Endothelial cell of umbilical vein (primary cell): ENCODE measurements at regions not wholly inside any gene's neighbourhood (a gene's known extent, or its start where the extent isn't known, plus 50 kb on each side); places are given as distances from the start of the nearest gene placed in this dataset.
"Not testable (repeated sequence)": the region's sequence is repeated elsewhere in the genome, so short reads cannot be mapped to it uniquely, and the experiment has no call there.

ENCODE experiments used
- BruUV-seq: library from RNA; stranded (reverse); fragments of 400-500 nt; replicated peaks from 2 replicates; lab custom pipeline; 2021; lab: Mats Ljungman, UMichigan
- CTCF ChIA-PET: fragments of 300-600, 350-600 bp; sonication (Branson Sonifier 250); formaldehyde crosslinking; loops from one replicate; lab custom pipeline; 2021; ENCODE audit warnings: antibody characterized with exemption, inconsistent platforms; lab: Charles Lee
- POLR2A ChIA-PET: fragments of 300-600, 350-600 bp; sonication (Branson Sonifier 250); formaldehyde crosslinking; loops from one replicate; lab custom pipeline; 2021; ENCODE audit warnings: antibody characterized with exemption, inconsistent platforms; lab: Charles Lee
- DNase-seq: peaks from one replicate; pipeline ENCODE4 v3.0.0-alpha.2; 2011; ENCODE audit warnings: low read depth, low spot score
- FAIRE-seq: peaks from 2 replicates; lab custom pipeline; 2011; peaks lifted over from hg19 to GRCh38; lab: Jason Lieb, UNC
- H2AFZ ChIP-seq: 2 replicates; pipeline ENCODE4 v1.6.0; 2012; ENCODE audit warnings: low read depth, low read length, control low read depth, inconsistent platforms
- H3K27ac ChIP-seq: 2 replicates; pipeline ENCODE4 v1.5.1; 2011; ENCODE audit warnings: low read depth, mild to moderate bottlenecking, control low read depth, low read length, moderate library complexity; ENCODE audit not compliant: insufficient read depth
- H3K27me3 ChIP-seq, 2 experiments: 2 replicates each; pipeline versions ENCODE4 v1.6.0 to v1.6.1; 2011; ENCODE audit warnings: low read length in 2 of 2, mixed read lengths in 1 of 2; ENCODE audit not compliant: control insufficient read depth in 2 of 2, insufficient read depth in 2 of 2
- H3K36me3 ChIP-seq, 2 experiments: 2 replicates in 1 of 2; 3 replicates in 1 of 2; pipeline ENCODE4 v1.5.1; 2011; ENCODE audit warnings: low read length in 2 of 2, mild to moderate bottlenecking in 1 of 2, moderate library complexity in 1 of 2; ENCODE audit not compliant: control insufficient read depth in 2 of 2, insufficient read depth in 2 of 2; ENCODE audit errors: extremely low read depth in 1 of 2
- H3K4me1 ChIP-seq: 3 replicates; pipeline ENCODE4 v1.5.1; 2011; ENCODE audit warnings: mild to moderate bottlenecking, low read length; ENCODE audit not compliant: control insufficient read depth, insufficient read depth; ENCODE audit errors: extremely low read depth
- H3K4me2 ChIP-seq: 2 replicates; pipeline ENCODE4 v1.6.1; 2011; ENCODE audit warnings: low read length, control low read depth, mixed read lengths; ENCODE audit not compliant: insufficient read depth
- H3K4me3 ChIP-seq, 3 experiments: fragments of 200-600 bp in 1 of 3; sonication (generic), shearing (Covaris generic) in 1 of 3; replicated peaks in 1 of 3; 2 replicates each; pipeline ENCODE4 v1.5.1; 2011 to 2016; ENCODE audit warnings: control low read depth in 3 of 3, low read length in 3 of 3, mild to moderate bottlenecking in 2 of 3, inconsistent platforms in 1 of 3, low read depth in 1 of 3, moderate library complexity in 1 of 3; ENCODE audit not compliant: insufficient read depth in 1 of 3
- H3K79me2 ChIP-seq: 2 replicates; pipeline ENCODE4 v1.6.0; 2012; ENCODE audit warnings: low read length, inconsistent platforms; ENCODE audit not compliant: control insufficient read depth, insufficient read depth
- H3K9ac ChIP-seq: replicated peaks from 2 replicates; pipeline ENCODE3; 2011; ENCODE audit warnings: low read length, control low read depth; ENCODE audit not compliant: insufficient read depth; ENCODE audit errors: extremely low read depth
- H3K9me1 ChIP-seq: replicated peaks from 3 replicates; pipeline ENCODE4 v1.6.0; 2011; ENCODE audit warnings: mild to moderate bottlenecking, low read length; ENCODE audit not compliant: control insufficient read depth, insufficient read depth; ENCODE audit errors: extremely low read depth
- H3K9me3 ChIP-seq: replicated peaks from 2 replicates; pipeline ENCODE4 v1.5.1; 2012; ENCODE audit warnings: low read length, inconsistent platforms; ENCODE audit not compliant: control insufficient read depth, insufficient read depth
- H4K20me1 ChIP-seq: replicated peaks from 2 replicates; pipeline ENCODE3; 2011; ENCODE audit warnings: mild to moderate bottlenecking, low read length; ENCODE audit not compliant: control insufficient read depth, insufficient read depth; ENCODE audit errors: extremely low read depth
- dilution Hi-C: fragments of 300-500 bp; cut with MboI; formaldehyde crosslinking; loops from one replicate; pipeline ENCODE4 v1.15.0; 2019; ENCODE audit warnings: low sequenced_read_pairs; ENCODE audit not compliant: extremely low pct_ligation_motif_present
- intact Hi-C: fragments of 100-400 bp; cut with micrococcal nuclease; formaldehyde crosslinking; loops from one replicate; pipeline ENCODE4 v1.10.0; 2022

- H3K4me2 ChIP-seq, H3K27me3 ChIP-seq, POLR2A ChIA-PET, H3K9me3 ChIP-seq, H3K27ac ChIP-seq, H3K4me3 ChIP-seq, H3K79me2 ChIP-seq, BruUV-seq, H3K9ac ChIP-seq, H3K9me1 ChIP-seq, H3K36me3 ChIP-seq, FAIRE-seq, H2AFZ ChIP-seq, H3K4me1 ChIP-seq, DNase-seq, intact Hi-C loops, dilution Hi-C loops, H4K20me1 ChIP-seq, CTCF ChIA-PET: not testable (repeated sequence)
Observed at GRCh38 chr4:8952109-8952508, 80.5 kb upstream of the HMX1 start.

GRCh38 chr4:8945506-8945905, 73.9 kb upstream of the HMX1 start:
- H3K36me3 ChIP-seq, BruUV-seq, H3K27me3 ChIP-seq, H4K20me1 ChIP-seq, H3K9ac ChIP-seq, H3K9me1 ChIP-seq, H3K4me3 ChIP-seq, FAIRE-seq, dilution Hi-C loops, H3K4me2 ChIP-seq, H3K27ac ChIP-seq, DNase-seq, H2AFZ ChIP-seq, H3K9me3 ChIP-seq, intact Hi-C loops, POLR2A ChIA-PET, H3K4me1 ChIP-seq, CTCF ChIA-PET, H3K79me2 ChIP-seq: not testable (repeated sequence)

- dilution Hi-C loops, H3K4me2 ChIP-seq, H3K4me3 ChIP-seq, H4K20me1 ChIP-seq, H3K27ac ChIP-seq, H3K36me3 ChIP-seq, H3K4me1 ChIP-seq, H3K9me3 ChIP-seq, H3K79me2 ChIP-seq, CTCF ChIA-PET, H3K9ac ChIP-seq, H2AFZ ChIP-seq, FAIRE-seq, H3K9me1 ChIP-seq, intact Hi-C loops, H3K27me3 ChIP-seq, DNase-seq, BruUV-seq, POLR2A ChIA-PET: not testable (repeated sequence)
Observed at GRCh38 chr4:8943367-8943766, 71.7 kb upstream of the HMX1 start.

- H3K79me2 ChIP-seq, H3K27me3 ChIP-seq, DNase-seq, H3K4me1 ChIP-seq, H3K27ac ChIP-seq, H3K9me1 ChIP-seq, CTCF ChIA-PET, H3K4me2 ChIP-seq, FAIRE-seq, H3K9ac ChIP-seq, H2AFZ ChIP-seq, dilution Hi-C loops, H3K9me3 ChIP-seq, POLR2A ChIA-PET, H3K36me3 ChIP-seq, BruUV-seq, H4K20me1 ChIP-seq, intact Hi-C loops, H3K4me3 ChIP-seq: not testable (repeated sequence)
Observed at GRCh38 chr4:8942088-8942487, 70.4 kb upstream of the HMX1 start.
